ENCODE measurements at regions not wholly inside any gene's neighbourhood (a gene's known extent, or its start where the extent isn't known, plus 50 kb on each side); places are given as distances from the start of the nearest gene placed in this dataset.

- intact Hi-C loops (cut with micrococcal nuclease): no loop called here
- CTCF ChIA-PET: no interaction called here
- H3K23ac ChIP-seq (ENCODE audit: low read depth, low read length): no peak overlapping the region
These were observed 1054.0 kb downstream of the AGBL1 start for GRCh38 chr15:87133704-87134103.

More at GRCh38 chr15:87133704-87134103, 1054.0 kb downstream of the AGBL1 start:
- Histone ChIP-seq H3K56ac (ENCODE audit: extremely low read depth, insufficient read depth, low read length) (no peak overlapping the region), H4K5ac (ENCODE audit: low read depth, low read length) (no peak overlapping the region), H2AK5ac (ENCODE audit: low read depth, low read length) (no peak overlapping the region), H2BK5ac (ENCODE audit: low read depth, low read length, poor library complexity, severe bottlenecking) (no peak overlapping the region), H3K79me1 (ENCODE audit: low read depth in 1 of 2, low read length in 2 of 2) (no peaks in the 10 kb centered on the region), H3K4me2 (ENCODE audit: low read depth, low read length) (no peak overlapping the region), H3K4me3 (ENCODE audit: insufficient read depth, low read depth, low read length) (no peak overlapping the region), H3K4me1 (ENCODE audit: control insufficient read depth, insufficient read depth, low read length) (no peaks in the 10 kb centered on the region), H3K27ac (ENCODE audit: insufficient read depth, low read length) (no peak overlapping the region), H2BK15ac (ENCODE audit: low read depth, low read length) (no peak overlapping the region), H3K14ac (replicated peaks; ENCODE audit: low read depth, low read length) (no peak overlapping the region), H4K20me1 (ENCODE audit: insufficient read depth, low read length) (no peaks in the 10 kb centered on the region), H2AFZ (replicated peaks; ENCODE audit: low read length, poor library complexity) (no peak overlapping the region), H3K27me3 (ENCODE audit: control insufficient read depth, insufficient read depth, low read length) (no peaks in the 10 kb centered on the region), H2BK20ac (ENCODE audit: low read depth, low read length) (no peak overlapping the region), H4K8ac (ENCODE audit: low read depth in 2 of 2, low read length in 2 of 2) (no peak overlapping the region), H4K91ac (ENCODE audit: insufficient read depth, low read depth, low read length) (no peak overlapping the region), H2AK9ac (replicated peaks; ENCODE audit: low read depth, low read length, poor library complexity) (no peak overlapping the region), H3K9me1 (ENCODE audit: insufficient read depth, low read length) (no peaks in the 10 kb centered on the region), H3K9me3 (ENCODE audit: control insufficient read depth, insufficient read depth, low read length) (peaks cover 4% of the 10 kb centered on the region; the same call in 1 of the 2 replicates), H3K9ac (ENCODE audit: low read depth, low read length) (no peak overlapping the region), H3K4ac (ENCODE audit: low read depth, low read length) (no peak overlapping the region), H3K18ac (ENCODE audit: low read depth, low read length) (no peak overlapping the region), H3K36me3 (ENCODE audit: control insufficient read depth, insufficient read depth, low read length) (no peaks in the 10 kb centered on the region), H2BK120ac (ENCODE audit: low read depth, low read length) (no peak overlapping the region)
- in situ Hi-C loops (cut with MboI; ENCODE audit: low sequenced_read_pairs): no loop called here
- TF ChIP-seq MAZ (IDR thresholded peaks at IDR 0.05; ENCODE audit: borderline replicate concordance, low read depth, low read length) (no peak), MXI1 (IDR thresholded peaks at IDR 0.05; ENCODE audit: borderline replicate concordance, low read depth, low read length) (no peak), BHLHE40 (IDR thresholded peaks at IDR 0.05; ENCODE audit: low read depth, low read length) (no peak), ELK1 (IDR thresholded peaks at IDR 0.05; ENCODE audit: borderline replicate concordance, low read depth, low read length) (no peak), POLR2A (IDR thresholded peaks at IDR 0.05; ENCODE audit: low read depth, low read length) (no peak), NFE2L2 (IDR thresholded peaks at IDR 0.05; ENCODE audit: low read depth, low read length) (no peak), SMC3 (IDR thresholded peaks at IDR 0.05; ENCODE audit: low read depth, low read length) (no peak)
- BruUV-seq (replicated peaks): no TSS peak
- DNase-seq (no peak), ATAC-seq (ENCODE audit: low read depth) (no peak)
- dilution Hi-C loops (cut with HindIII; ENCODE audit: low sequenced_read_pairs, unreplicated experiment): no loop called here
- POLR2A ChIA-PET (ENCODE audit: unreplicated experiment): no interaction called here
